NB4 (cell line): ENCODE measurements at regions not wholly inside any gene's neighbourhood (a gene's known extent, or its start where the extent isn't known, plus 50 kb on each side); places are given as distances from the start of the nearest gene placed in this dataset.

Source experiments
- DNase-seq: peaks from one replicate; pipeline ENCODE4 v3.0.0; 2010; ENCODE audit warnings: low read depth
- H3K4me3 ChIP-seq: one replicate; pipeline ENCODE4 v1.5.1; 2011; ENCODE audit warnings: mild to moderate bottlenecking, low read depth, low read length, moderate library complexity
- MYC ChIP-seq: IDR thresholded peaks from 2 replicates; pipeline ENCODE4 v1.6.1; 2011; ENCODE audit warnings: low read depth, low read length
- POLR2A ChIP-seq: IDR thresholded peaks from 2 replicates; pipeline ENCODE4 v1.6.1; 2011; ENCODE audit warnings: mild to moderate bottlenecking; ENCODE audit not compliant: insufficient read length; ENCODE audit errors: extremely low read depth
- TF ChIP-seq, protein P1 (sequence below): IDR thresholded peaks from one replicate; pipeline ENCODE4 v1.5.1; 2012; ENCODE audit warnings: low read depth, low read length
- TF ChIP-seq, protein P2 (sequence below): IDR thresholded peaks from 2 replicates; pipeline ENCODE4 v1.6.1; 2011; ENCODE audit warnings: low read depth, low read length

DNA sequence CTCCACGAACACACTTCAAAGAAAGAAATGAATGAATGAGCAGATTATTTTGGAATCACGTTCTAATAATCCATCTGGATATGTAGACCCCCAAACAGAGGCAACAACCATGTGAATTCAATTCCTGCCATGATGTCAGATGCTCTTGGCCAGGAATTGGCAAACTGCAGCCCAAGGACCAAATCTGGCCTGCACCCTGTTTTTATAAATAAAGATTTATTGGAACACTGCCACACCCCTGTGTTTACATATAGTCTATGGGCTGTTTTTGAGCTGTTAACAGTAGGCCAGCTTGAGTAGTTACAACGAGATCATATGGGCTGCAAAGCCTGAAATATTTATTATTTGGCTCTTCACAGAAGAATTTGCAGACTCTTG lies 336.0 kb upstream of the ZFHX3 start:
- TF ChIP-seq, protein P1, sequence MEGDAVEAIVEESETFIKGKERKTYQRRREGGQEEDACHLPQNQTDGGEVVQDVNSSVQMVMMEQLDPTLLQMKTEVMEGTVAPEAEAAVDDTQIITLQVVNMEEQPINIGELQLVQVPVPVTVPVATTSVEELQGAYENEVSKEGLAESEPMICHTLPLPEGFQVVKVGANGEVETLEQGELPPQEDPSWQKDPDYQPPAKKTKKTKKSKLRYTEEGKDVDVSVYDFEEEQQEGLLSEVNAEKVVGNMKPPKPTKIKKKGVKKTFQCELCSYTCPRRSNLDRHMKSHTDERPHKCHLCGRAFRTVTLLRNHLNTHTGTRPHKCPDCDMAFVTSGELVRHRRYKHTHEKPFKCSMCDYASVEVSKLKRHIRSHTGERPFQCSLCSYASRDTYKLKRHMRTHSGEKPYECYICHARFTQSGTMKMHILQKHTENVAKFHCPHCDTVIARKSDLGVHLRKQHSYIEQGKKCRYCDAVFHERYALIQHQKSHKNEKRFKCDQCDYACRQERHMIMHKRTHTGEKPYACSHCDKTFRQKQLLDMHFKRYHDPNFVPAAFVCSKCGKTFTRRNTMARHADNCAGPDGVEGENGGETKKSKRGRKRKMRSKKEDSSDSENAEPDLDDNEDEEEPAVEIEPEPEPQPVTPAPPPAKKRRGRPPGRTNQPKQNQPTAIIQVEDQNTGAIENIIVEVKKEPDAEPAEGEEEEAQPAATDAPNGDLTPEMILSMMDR: no peak
- TF ChIP-seq POLR2A: no peak
- TF ChIP-seq, protein P2, sequence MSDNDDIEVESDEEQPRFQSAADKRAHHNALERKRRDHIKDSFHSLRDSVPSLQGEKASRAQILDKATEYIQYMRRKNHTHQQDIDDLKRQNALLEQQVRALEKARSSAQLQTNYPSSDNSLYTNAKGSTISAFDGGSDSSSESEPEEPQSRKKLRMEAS: no peak
- TF ChIP-seq MYC: no peak
- no peak for DNase-seq

DNA sequence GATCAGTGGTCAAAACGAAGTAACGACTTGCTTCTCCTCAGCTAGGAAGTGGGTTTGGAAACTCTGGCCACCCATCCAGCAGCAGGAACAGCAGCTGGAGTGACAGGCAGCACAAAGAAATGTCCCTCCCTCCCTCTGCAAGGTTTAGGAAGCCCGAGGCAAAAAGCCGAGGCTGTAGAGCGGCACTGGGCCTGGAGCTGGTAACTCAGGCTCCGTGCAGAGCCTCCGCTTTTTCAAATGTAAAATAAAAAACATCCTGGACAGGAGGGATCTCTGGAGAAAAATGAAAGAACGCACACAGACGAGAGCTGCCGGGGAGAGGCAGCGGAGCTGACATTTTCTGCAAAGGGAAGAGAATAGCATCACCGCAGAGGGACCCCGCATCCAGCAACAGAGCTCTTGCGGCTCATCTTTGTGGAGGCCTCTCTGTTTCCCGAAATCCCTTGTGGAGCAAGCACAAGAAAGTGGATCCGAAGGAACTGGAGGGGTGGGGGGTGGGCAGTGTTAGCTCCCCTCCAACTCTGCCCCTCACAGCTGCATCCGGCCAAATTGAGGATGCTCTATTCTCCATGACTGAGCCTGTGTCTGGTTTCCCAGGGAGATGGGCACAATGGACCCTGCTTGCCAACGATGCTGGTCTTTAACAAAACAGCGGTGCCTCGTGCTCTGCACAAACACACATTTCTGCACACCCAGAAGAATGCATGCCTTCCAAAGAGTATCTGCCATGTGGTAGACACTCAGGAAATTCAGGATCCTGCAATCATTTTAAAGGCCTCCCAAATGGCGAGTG lies 335.5 kb upstream of the ZFHX3 start:
- no peak for TF ChIP-seq MYC
- TF ChIP-seq, protein P2: no peak
- DNase-seq: no peak
- H3K4me3 ChIP-seq: no peak overlapping the region

More for the DNA sequence above, 336.0 kb upstream of the ZFHX3 start:
- H3K4me3 ChIP-seq: no peak overlapping the region

DNA sequence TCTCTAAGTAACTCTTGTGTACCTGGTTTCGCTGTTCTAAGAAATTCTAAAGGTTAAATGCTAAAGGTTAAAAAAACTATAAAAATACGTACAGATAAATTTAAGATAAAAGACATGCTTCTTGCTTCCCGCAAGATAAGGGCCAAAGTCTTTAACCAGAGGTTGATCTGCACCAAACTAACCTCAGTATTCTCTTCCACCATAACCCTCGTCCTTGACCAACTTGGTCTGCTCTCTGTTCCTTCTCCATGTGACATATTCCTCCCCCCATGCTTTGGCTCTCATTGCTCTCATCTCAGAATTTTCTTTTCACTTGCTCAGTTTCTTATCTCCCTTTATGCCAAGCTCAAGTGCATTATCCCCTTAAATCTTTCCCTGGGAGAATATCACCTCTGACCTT lies 330.5 kb upstream of the ZFHX3 start:
- no peak for DNase-seq
- TF ChIP-seq, protein P1: no peak
- TF ChIP-seq, protein P2: no peak
- no peak for TF ChIP-seq MYC
- no peak for TF ChIP-seq POLR2A
- no peak overlapping the region for H3K4me3 ChIP-seq

- no peak overlapping the region for H3K4me3 ChIP-seq
- no peak for DNase-seq
- TF ChIP-seq, protein P1: no peak
- TF ChIP-seq MYC: no peak
- no peak for TF ChIP-seq POLR2A
- TF ChIP-seq, protein P2: no peak
Observed at GRCh38 chr16:73371584-73372319, 323.8 kb upstream of the ZFHX3 start.

DNA sequence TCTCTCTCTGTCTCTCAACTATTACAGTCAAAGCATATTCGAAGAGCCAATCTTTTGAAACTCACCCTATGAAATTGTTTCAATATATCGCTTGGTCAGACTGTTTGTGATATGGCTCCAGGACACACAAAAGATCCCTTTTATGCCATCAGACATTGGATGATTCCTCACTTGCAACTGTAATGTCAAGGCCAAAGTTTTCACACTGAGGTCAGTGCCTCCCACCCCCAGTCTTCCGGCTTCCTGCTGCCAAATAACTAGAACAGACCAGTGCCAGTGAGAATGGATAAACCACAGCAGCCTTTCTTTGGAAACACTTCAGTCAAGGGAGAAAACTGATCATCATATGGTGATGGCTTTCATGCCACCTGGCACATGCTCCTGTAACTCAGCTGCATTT lies 321.9 kb upstream of the ZFHX3 start:
- DNase-seq: no peak
- TF ChIP-seq, protein P2: no peak
- TF ChIP-seq, protein P1: no peak
- TF ChIP-seq POLR2A (no peak), MYC (no peak)

DNA sequence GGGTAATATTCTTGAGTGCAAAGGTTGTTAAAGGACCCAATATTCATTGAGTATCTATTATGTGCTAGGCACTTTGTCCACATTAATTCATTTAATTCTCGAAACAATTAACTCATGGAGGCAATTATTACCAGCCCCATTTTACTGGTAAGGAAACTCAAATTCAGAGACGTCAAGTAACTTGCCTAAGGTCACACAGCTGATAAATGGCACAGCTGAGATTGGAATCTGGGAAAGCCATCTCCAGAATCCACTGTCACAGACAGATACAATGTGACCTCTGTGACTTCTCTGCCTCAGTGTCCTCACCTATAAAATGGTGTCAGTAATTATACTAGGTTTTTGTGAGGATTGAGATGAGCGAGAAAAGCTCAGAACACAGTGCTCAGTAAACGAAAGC lies 320.8 kb upstream of the ZFHX3 start:
- DNase-seq: no peak
- no peak overlapping the region for H3K4me3 ChIP-seq
- TF ChIP-seq, protein P2: no peak
- TF ChIP-seq, protein P1: no peak
- TF ChIP-seq MYC (no peak), POLR2A (no peak)

More for the DNA sequence above, 321.9 kb upstream of the ZFHX3 start:
- no peak overlapping the region for H3K4me3 ChIP-seq
